Kidney tubule cell (primary cell): ENCODE measurements at regions not wholly inside any gene's neighbourhood (a gene's known extent, or its start where the extent isn't known, plus 50 kb on each side); places are given as distances from the start of the nearest gene placed in this dataset.
"Not testable (repeated sequence)": the region's sequence is repeated elsewhere in the genome, so short reads cannot be mapped to it uniquely, and the experiment has no call there.

ENCODE experiments used
- DNase-seq: peaks from one replicate; pipeline ENCODE4 v3.0.0-alpha.2; 2018; ENCODE audit warnings: low spot score

DNA sequence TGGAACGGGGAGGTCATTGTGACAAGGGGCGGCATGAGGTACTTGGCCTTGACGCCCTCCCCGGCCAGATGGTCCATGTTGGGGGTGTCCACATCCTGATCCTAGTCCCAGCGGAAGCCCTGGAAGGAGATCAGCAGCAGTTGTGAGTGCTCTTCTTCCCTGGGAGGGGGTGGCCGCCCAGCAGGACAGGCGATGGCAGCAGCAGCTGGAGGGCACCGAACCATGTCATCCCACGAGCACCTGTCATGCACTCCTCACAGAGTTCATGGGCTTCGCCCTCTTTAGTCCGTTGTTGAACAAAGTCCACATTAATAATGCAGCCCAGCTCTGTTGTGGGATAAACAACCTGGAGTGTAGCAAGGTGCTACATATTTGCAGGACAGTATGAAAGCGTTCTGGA, 130.7 kb downstream of the UNC93B1 start:
- not testable (repeated sequence) for DNase-seq

- DNase-seq, result not testable (repeated sequence)
These were observed 132.7 kb downstream of the UNC93B1 start for GRCh38 chr11:67871168-67871567.

DNA sequence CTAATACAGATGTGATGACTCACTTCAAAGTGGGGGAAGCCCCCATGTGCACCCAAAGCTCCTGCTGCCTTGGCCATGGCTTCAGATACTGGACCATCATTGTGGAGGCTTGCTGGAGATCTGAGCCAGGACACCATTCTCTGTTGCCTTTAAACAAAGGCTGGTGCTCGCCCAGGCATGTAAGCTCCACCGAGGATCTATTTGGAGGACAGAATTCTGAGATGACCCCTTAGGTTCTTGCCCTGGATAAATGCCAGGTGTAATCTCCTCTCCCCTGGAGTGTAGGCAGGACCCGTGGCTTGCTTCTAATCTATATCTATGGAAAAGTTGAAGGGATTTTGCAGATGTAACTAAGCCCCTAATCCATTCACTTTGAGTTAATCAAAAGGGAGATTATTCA, 141.0 kb downstream of the UNC93B1 start:
- not testable (repeated sequence) for DNase-seq

DNA sequence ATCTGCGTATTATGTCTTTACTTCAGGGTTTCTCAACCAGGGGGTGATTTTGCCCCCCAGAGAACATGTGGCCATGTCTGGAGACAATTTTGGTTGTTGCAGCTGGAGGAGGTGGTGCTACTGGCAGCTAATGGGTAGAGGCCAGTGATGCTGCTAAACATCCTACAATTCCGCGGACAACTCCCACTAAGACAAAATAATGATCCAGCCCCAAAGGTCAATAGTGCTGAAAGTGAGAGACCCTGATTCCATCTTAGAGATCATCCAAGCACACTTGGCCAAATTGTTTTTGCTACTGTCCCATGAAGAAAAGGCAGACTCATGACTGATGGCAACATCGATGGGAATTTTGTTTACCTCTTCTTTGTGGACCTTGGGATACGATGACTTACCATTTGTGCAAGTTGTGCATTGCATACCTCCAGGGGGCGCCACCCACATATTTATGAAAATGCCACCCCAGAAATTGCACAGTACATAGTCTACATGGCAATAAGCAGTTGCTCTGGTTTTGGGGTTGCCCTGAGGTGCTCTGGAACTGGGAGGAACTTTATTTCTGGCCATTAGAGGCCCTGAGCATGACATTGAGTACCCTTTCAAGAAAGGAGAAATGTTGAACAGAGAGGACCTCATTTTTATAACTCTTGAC, 144.3 kb downstream of the UNC93B1 start:
- not testable (repeated sequence) for DNase-seq

DNA sequence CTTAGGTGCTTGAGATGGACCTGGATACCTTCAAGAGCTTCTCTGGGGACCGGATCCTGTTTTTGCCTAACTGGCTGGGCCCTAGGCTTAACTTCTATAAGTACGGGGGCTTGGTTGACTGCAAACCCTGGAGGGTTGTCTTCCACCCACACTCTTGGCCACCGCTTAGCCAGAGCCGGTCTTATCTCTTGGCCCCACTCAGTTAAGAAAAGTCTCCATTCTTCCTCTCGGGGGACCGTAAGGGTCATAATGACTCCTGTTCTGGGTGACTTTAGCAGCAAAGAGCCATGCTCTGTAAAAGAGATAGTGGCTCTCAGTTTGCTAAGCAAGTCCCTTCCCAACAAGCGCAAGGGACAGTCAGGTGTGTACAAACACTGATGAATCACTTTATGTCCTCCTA, 153.2 kb downstream of the UNC93B1 start:
- not testable (repeated sequence) for DNase-seq

DNA sequence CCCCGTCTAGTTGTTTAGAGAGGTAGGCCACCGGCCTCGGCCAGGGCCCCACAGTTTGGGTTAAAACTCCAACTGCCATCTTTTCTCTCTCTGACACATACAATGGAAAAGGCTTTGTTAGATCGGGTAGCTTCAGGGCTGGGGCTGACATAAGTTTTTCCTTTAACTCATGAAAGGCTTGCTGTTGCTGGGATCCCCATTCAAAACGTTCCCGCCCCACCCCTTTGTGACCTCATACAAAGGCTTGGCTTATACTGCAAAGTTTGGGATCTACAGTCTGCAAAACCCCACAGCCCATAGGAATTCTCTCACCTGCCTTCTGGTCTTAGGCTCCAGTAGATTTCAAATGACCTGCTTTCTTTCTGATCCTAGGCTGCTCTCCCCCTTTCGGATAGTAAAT, 154.1 kb downstream of the UNC93B1 start:
- not testable (repeated sequence) for DNase-seq

GRCh38 chr11:67847896-67848875, 155.7 kb downstream of the UNC93B1 start:
- not testable (repeated sequence) for DNase-seq

- not testable (repeated sequence) for DNase-seq
These were observed 157.6 kb downstream of the UNC93B1 start for GRCh38 chr11:67846303-67846702.

GRCh38 chr11:67845296-67845695, 158.6 kb downstream of the UNC93B1 start:
- not testable (repeated sequence) for DNase-seq

DNA sequence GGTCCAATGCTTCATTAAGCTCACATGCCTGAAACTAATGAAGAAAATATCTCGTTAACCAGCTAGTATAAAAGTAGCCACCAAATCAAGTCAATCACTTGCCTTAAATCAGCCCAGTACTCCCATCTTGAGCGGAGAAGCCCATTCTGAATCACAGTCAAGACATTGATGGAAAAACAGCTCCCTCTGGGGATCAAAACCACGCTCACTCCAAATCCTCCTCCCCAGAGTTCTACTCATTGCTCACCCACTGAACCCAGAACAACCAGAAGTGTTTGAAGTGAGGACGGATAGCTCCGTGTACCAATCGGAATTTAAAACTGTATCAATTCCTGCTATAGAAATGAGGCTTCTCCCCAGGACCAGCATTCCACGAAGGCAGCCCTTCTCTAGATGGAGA, 163.3 kb downstream of the UNC93B1 start:
- not testable (repeated sequence) for DNase-seq

DNA sequence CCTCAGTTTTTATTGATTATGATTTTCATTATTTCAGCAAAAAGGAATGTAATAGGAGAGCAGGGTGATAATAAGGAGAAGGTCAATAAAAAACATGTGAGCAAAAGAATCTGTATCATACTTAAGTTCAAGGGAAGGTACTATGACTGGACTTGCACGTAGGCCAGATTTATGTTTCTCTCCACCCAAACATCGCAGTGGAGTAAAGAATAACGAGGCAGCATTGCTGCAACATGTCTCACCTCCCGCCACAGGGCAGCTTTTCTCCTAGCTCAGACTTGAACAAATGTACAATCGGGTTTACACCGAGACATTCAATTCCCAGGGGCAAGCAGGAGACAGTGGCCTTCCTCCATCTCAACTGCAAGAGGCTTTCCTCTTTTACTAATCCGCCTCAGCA, 155.7 kb upstream of the ALDH3B2 start:
- not testable (repeated sequence) for DNase-seq

DNA sequence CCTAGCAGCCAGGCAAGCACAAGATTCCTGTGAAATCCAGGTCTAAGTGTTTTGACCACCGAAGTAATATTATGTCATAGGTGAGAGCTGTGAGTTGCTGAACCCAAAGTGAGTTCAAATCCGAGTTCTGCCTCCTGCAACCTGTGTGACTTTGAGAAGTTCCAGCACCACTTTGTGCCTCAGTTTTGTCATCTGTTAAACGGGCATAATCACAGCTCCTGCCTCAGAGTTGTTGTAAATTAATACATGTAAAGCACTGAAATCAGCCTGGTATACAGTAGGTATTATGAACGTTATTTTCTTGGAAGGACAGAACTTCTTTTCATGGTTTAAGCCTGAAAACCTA, 152.5 kb upstream of the ALDH3B2 start:
- DNase-seq, result not testable (repeated sequence)

GRCh38 chr11:67826028-67826950, 151.9 kb upstream of the ALDH3B2 start:
- not testable (repeated sequence) for DNase-seq

DNA sequence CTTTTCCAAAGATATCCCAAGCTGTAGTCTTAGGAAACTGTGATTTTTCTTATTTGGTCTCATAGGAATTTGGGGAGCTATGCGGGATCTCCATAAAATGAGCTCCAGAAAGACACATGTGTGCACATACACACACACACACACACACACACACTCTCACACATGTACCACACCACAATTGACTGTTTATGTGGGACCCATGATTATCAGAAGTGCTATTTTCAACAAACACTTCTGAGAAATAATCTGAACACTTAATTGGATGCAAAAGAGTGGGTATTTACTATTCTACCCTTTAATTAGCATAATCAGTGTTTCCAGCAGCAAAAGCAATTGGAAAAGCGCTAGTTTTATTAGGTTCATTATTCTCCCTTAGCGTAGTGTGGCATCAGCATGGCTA, 150.4 kb upstream of the ALDH3B2 start:
- not testable (repeated sequence) for DNase-seq

- no peak for DNase-seq
These were observed 145.7 kb upstream of the ALDH3B2 start for GRCh38 chr11:67820081-67820480.

DNA sequence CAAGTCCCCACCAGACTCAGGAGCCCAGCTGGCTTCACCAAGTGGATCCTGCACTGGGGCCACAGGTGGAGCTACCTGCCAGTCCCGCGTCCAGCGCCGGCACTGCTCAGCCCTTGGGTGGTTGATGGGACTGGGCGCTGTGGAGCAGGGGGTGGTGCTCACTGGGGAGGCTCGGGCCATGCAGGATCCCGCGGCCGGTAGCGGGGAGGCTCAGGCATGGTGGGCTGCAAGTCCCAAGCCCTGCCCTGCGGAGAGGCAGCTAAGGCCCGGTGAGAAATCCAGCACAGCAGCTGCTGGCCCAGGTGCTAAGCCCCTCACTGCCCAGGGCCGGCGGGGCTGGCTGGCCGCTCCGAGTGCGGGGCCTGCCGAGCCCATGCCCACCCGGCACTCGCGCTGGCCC, 143.1 kb upstream of the ALDH3B2 start:
- DNase-seq, result not testable (repeated sequence)

GRCh38 chr11:67809301-67809700, 134.9 kb upstream of the ALDH3B2 start:
- peak; percentile 6 for DNase-seq

- not testable (repeated sequence) for DNase-seq
These were observed 133.5 kb upstream of the ALDH3B2 start for GRCh38 chr11:67807896-67808295.

GRCh38 chr11:67806728-67807235, 132.4 kb upstream of the ALDH3B2 start:
- not testable (repeated sequence) for DNase-seq

- not testable (repeated sequence) for DNase-seq
These were observed 131.8 kb upstream of the ALDH3B2 start for GRCh38 chr11:67806183-67806582.

DNA sequence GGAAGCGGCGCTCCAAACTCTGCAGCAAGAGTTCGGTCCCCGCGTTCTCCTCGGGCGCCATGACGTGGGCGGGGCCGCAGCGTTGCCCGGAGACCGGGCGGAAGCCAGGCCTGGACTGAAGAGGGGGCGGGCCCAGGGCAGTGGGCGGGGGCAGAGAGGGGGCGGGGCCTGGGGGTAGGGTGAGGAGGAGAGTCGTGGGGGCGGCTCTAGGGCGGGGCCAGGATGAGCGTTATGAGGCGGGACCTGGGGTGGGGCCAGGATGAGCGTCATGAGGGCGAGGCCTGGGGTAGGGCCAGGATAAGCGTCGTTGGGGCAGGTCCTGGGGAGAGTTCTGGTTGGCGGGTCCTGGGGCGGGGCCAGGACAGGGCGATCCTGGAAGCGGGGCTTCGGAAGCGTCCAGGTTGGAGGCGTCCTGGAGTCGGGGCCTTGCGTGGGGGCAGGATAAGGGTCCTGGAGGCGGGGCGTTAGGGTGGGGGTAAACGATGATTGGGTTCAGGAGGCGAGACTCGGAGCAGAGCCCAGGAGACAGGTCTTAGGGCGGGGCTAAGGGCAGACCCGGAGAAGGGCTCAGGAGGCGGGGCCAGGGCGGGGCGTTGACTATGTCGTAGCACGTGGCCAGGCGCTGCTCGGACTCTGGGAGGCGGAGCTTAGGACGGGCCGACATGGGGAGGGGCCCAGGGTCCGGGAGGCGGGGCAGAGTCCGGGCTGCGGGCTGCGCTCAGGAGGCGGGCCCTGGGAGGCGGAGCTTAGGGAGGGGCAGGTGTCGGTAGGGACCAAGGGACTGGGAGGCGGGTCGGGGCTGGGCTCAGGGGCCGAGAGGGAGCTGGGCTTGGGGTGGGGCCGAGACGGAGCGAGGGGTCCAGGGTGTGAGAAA, 131.1 kb upstream of the ALDH3B2 start:
- peak; percentile 96 for DNase-seq
